ENCODE measurements at regions not wholly inside any gene's neighbourhood (a gene's known extent, or its start where the extent isn't known, plus 50 kb on each side); places are given as distances from the start of the nearest gene placed in this dataset.

DNA sequence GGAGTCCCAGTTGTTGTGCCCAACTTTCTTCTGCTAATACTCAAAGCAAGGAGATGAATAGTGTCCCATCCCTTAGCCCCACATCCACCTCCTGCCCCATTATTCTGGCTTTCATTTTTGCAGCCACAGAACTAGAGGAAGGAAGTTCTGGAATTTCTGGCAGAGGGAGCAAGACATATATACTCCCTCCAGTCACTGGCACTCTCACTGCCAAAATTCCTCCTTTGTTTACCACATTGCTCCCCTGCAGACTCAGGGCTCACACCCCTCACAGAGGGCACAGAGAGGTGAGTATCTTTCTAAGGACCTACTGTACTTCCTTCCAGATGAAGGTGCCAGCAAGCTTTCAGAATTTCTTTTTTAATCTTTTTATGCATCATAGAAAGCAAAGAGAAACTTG, 168.0 kb upstream of the ID4 start:
- H3K4me1 Mint-ChIP-seq = peaks cover 27% of the 10 kb centered on the region

DNA sequence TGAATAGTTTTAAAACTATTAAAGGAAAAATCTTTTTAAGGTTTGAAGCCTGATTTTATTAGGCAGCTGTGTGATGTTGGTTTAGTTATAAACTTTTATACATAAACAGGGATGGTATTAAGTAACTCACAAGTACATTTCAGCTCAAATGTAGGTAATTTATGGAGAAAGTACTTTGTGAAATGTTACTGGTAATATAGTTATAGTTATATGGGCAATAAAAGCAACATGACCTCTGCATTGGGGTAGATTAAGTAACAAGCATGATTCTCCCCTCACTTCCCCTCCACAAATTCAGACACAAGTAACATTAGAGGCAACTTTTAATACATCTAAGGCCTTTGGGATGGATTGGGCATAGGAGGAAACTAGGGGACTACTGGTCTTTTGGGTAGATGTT, 154.3 kb upstream of the ID4 start:
- TF ChIP-seq, protein P1, sequence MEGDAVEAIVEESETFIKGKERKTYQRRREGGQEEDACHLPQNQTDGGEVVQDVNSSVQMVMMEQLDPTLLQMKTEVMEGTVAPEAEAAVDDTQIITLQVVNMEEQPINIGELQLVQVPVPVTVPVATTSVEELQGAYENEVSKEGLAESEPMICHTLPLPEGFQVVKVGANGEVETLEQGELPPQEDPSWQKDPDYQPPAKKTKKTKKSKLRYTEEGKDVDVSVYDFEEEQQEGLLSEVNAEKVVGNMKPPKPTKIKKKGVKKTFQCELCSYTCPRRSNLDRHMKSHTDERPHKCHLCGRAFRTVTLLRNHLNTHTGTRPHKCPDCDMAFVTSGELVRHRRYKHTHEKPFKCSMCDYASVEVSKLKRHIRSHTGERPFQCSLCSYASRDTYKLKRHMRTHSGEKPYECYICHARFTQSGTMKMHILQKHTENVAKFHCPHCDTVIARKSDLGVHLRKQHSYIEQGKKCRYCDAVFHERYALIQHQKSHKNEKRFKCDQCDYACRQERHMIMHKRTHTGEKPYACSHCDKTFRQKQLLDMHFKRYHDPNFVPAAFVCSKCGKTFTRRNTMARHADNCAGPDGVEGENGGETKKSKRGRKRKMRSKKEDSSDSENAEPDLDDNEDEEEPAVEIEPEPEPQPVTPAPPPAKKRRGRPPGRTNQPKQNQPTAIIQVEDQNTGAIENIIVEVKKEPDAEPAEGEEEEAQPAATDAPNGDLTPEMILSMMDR (IDR thresholded peaks at IDR 0.05; ENCODE audit: unreplicated experiment) = no peak
- H3K27me3 Mint-ChIP-seq (ENCODE audit: low read depth) = no peaks in the 10 kb centered on the region
- no peaks in the 10 kb centered on the region for H3K4me1 Mint-ChIP-seq
- peaks cover 18% of the 10 kb centered on the region for H3K9me3 Mint-ChIP-seq
- no peak overlapping the region for H3K4me3 Mint-ChIP-seq
- H3K27ac Mint-ChIP-seq = no peak overlapping the region
- no peak for DNase-seq (ENCODE audit: low spot score in 2 of 2, unreplicated experiment in 2 of 2)
- no peaks in the 10 kb centered on the region for H3K36me3 Mint-ChIP-seq

More for the DNA sequence above, 168.0 kb upstream of the ID4 start:
- Mint-ChIP-seq H3K4me3 (no peak overlapping the region), H3K36me3 (no peaks in the 10 kb centered on the region), H3K27me3 (ENCODE audit: low read depth) (no peaks in the 10 kb centered on the region), H3K27ac (peak overlapping the region; percentile 71), H3K9me3 (no peaks in the 10 kb centered on the region)
- no peak for DNase-seq (ENCODE audit: low spot score in 2 of 2, unreplicated experiment in 2 of 2)
- TF ChIP-seq, protein P1 (IDR thresholded peaks at IDR 0.05; ENCODE audit: unreplicated experiment) = no peak

DNA sequence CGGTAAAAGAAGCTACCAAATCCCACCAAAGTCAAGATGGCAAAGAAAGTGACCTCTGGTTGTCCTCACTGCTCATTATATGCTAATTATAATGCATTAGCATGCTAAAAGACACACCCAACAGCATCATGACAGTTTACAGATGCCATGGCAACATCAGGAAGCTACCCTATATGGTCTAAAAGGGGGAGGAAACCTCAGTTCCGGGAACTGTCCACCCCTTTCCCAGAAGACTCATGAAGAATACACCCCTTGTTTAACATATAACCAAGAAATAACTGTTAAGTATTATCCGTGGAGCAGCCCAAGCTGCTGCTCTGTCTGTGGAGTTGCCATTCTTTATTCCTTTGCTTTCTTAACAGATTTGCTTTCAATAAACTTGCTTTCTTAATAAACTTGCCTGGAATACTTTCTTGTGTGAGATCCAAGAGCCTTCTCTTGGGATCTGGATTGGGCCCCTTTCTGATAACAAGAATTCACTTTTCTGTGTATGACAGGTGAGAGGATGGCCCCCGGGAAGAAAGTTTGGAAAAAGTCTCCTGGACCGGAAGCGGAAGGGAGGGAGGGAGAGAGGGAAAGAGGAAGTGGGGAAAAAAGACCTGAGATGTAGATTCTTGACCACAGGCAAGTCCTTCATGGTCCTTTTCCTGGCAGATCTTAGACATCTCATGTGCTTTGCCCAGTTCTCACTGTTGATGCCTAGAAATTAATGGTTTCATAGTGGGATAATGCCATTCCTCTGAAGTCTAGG, 146.7 kb upstream of the ID4 start:
- TF ChIP-seq, protein P1 (IDR thresholded peaks at IDR 0.05; ENCODE audit: unreplicated experiment) = no peak
- DNase-seq (ENCODE audit: low spot score in 2 of 2, unreplicated experiment in 2 of 2) = no peak
- H3K4me3 Mint-ChIP-seq = peak overlapping the region; percentile 69
- H3K27ac Mint-ChIP-seq = peak overlapping the region; percentile 80
- H3K36me3 Mint-ChIP-seq = no peaks in the 10 kb centered on the region
- no peaks in the 10 kb centered on the region for H3K27me3 Mint-ChIP-seq (ENCODE audit: low read depth)
- peaks cover 20% of the 10 kb centered on the region for H3K4me1 Mint-ChIP-seq
- no peaks in the 10 kb centered on the region for H3K9me3 Mint-ChIP-seq

DNA sequence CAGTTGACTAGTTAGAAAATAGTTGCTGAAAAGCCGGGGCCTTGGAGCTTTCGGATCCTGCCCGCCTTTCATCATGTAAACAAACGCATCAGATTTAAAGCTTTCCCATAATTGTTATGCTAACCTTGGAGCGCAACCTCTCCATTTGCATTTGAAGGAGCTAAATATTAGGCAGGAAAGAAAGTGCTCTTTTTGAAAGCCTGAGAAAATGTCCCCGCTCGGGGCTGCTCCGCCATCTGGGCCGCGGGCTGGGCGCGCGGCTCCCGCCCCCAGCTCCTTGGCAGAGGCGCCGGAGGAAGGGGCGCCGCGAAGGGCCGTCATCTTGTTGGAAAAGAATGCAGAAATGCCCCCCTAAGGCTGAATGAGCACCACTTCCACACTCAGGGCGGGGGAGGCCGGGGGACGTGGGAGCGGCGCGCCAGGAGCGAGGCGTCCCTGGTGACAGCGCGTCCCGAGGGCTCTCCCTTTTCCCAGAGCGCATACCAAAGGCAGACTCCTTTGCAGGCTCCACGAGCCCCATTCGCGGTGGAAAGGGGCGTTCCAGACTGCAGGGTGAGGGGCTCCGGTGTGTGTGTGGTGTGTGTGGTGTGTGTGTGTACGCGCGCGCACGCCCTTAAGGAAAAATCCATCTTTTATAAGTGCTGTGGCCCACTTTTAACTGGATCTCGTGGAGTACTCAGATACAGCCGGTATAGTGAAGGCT, 145.6 kb upstream of the ID4 start:
- peaks cover 20% of the 10 kb centered on the region for H3K4me1 Mint-ChIP-seq
- no peaks in the 10 kb centered on the region for H3K9me3 Mint-ChIP-seq
- H3K27ac Mint-ChIP-seq = peak overlapping the region; percentile 80
- TF ChIP-seq, protein P1 (IDR thresholded peaks at IDR 0.05; ENCODE audit: unreplicated experiment) = no peak
- no peaks in the 10 kb centered on the region for H3K27me3 Mint-ChIP-seq (ENCODE audit: low read depth)
- no peaks in the 10 kb centered on the region for H3K36me3 Mint-ChIP-seq
- DNase-seq (ENCODE audit: low spot score in 2 of 2, unreplicated experiment in 2 of 2) = peak; percentile 51 to 73
- peak overlapping the region; percentile 69 for H3K4me3 Mint-ChIP-seq

DNA sequence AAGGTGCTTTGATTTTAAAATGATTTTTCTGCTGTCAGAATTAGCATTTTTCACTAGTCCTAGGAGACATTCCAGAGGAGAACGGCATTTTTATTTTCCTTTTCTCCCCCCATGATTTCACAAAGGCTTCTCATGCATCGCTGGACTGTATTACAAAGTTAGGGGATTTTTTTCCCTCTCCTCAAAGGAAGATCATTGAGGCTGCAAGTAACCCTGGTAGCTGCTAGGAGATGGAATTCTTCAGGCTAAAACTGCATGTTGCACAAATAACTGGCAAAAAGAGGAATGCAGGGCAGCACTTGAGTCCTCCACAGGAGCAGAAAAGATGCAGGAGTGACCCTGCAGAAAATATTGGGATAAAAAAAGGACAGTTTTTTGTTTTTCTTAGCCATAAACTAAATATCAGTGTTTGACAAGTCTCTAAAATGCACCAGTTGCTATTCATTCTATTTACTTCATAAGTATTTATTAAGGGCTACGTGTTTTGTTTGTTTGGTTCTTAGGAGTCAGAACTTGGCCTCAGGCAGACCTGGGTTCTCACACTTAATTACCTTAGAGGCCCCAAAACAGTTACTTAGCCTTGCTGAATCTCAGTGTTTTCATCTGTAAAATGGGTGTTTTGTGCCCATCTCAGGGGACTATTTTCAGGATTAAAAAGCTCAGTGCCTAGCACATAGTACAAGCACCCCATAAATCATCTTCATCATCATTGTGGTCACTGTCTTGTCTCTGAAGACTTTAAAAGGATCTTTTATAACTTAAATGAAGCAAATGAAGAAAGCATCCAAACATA, 144.5 kb upstream of the ID4 start:
- no peak for DNase-seq (ENCODE audit: low spot score in 2 of 2, unreplicated experiment in 2 of 2)
- H3K4me1 Mint-ChIP-seq = peaks cover 20% of the 10 kb centered on the region
- peak overlapping the region; percentile 80 for H3K27ac Mint-ChIP-seq
- no peaks in the 10 kb centered on the region for H3K9me3 Mint-ChIP-seq
- no peaks in the 10 kb centered on the region for H3K36me3 Mint-ChIP-seq
- TF ChIP-seq, protein P1 (IDR thresholded peaks at IDR 0.05; ENCODE audit: unreplicated experiment) = no peak
- H3K27me3 Mint-ChIP-seq (ENCODE audit: low read depth) = no peaks in the 10 kb centered on the region
- H3K4me3 Mint-ChIP-seq = peak overlapping the region; percentile 69
